Cardiac fibroblast (primary cell): ENCODE measurements at regions not wholly inside any gene's neighbourhood (a gene's known extent, or its start where the extent isn't known, plus 50 kb on each side); places are given as distances from the start of the nearest gene placed in this dataset.
"Not testable (repeated sequence)": the region's sequence is repeated elsewhere in the genome, so short reads cannot be mapped to it uniquely, and the experiment has no call there.

Source experiments
- DNase-seq, 2 donors: peaks; one replicate each; pipeline versions ENCODE4 v3.0.0 to v3.0.0-alpha.2; 2010; ENCODE audit warnings: low read depth in 2 of 2
- H3K4me3 ChIP-seq, 2 donors: replicated peaks in 1 of 2; 1 replicate in 1 of 2; 2 replicates in 1 of 2; pipeline ENCODE4 v1.5.1; 2011; ENCODE audit warnings: low read depth in 2 of 2, low read length in 2 of 2, mild to moderate bottlenecking in 2 of 2, moderate library complexity in 1 of 2
- TF ChIP-seq, protein P1 (sequence below): IDR thresholded peaks from one replicate; pipeline ENCODE4 v1.5.1; 2011; ENCODE audit warnings: low read depth, mild to moderate bottlenecking, low read length, inconsistent platforms

DNA sequence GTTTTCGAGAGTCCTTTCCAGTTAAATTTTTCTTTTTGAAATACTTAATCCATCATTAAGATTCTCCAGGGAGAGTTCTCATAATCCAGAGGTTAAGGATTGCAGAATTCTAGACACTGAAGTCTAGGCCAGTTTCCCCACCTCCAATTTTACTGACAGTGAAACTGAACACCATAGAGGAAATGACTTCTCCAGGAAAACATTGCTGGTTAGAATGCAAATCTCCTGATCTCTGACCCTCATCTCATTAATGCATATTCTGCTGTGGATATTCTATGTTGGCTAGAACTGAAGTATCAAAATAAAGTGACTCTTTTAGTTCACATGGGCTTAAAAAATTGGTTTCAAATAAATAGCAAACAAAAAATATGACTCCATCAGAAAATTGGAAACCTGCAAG, 105.8 kb upstream of the UGP2 start:
- no peak overlapping the region for H3K4me3 ChIP-seq
- TF ChIP-seq, protein P1, sequence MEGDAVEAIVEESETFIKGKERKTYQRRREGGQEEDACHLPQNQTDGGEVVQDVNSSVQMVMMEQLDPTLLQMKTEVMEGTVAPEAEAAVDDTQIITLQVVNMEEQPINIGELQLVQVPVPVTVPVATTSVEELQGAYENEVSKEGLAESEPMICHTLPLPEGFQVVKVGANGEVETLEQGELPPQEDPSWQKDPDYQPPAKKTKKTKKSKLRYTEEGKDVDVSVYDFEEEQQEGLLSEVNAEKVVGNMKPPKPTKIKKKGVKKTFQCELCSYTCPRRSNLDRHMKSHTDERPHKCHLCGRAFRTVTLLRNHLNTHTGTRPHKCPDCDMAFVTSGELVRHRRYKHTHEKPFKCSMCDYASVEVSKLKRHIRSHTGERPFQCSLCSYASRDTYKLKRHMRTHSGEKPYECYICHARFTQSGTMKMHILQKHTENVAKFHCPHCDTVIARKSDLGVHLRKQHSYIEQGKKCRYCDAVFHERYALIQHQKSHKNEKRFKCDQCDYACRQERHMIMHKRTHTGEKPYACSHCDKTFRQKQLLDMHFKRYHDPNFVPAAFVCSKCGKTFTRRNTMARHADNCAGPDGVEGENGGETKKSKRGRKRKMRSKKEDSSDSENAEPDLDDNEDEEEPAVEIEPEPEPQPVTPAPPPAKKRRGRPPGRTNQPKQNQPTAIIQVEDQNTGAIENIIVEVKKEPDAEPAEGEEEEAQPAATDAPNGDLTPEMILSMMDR: no peak
- DNase-seq: peak; percentile 34 to 43

DNA sequence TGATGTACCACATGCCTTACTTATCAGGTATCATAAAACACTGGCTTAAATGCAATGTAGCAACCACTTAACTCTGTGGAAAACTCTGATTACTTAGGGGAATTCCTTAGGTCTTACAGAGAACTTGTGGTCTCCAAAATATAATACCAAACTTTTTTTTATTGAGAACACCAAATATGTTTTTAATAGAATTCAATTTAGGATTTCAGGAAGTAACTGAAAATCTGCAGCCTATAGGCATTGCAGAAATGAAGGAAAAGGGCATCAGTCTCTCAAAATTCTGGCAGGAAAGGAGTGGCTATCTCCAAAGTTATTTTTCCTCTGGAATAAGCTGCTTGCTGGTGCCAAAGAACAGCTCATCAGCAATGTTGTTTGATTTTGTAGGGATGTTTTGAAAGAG, 105.3 kb upstream of the UGP2 start:
- TF ChIP-seq, protein P1: no peak
- H3K4me3 ChIP-seq: no peak overlapping the region
- peak; percentile 44 to 68 for DNase-seq

DNA sequence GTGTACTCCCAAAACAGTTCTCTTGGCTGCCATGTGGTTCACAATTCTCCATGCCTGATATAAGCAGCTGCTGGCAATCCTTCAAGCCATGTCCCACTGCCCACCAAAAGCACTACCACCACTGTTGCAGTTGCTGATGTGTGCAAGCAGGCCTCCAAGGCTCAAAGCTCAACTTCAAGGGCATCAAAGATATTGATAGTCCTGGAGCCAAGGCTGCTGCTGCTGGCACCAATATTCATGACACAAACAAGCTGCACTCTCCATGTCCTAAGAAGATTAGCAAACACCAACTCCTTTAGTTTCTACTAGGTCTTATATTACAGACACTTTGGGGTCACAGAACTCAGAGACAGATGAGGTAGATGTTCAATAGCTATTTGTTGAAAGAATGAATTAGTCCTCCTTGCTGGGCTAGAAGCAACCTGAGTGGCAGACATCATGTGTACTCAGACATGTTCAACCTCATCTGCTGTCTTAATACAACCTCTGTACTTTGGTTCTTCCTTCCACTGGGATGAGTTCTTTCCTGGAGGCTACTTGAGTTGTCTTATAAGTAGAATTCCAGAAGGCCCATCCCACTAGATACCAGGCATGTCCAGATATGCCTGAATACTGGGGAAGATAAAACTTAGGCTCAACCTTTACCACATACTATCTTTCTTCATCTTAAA, 104.5 kb upstream of the UGP2 start:
- H3K4me3 ChIP-seq: no peak overlapping the region
- TF ChIP-seq, protein P1: no peak
- DNase-seq: no peak

DNA sequence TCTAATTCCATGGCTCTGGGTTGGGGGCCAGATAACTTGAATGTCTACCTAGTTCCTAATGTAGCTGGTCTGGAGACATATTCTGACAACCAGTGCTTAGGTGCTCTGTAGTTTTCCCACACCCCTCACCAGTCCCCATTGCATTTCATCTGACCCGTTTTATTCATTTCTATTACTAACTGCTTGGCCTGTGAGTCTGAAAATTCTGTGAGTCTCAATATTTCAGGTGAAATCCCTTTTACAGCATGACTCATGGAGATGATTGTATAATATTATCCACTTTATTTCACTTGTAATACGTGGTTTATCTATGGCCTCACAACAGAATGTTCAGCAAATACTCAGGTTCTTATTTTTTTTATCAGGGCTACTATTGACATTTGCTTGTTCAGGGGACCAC, 103.7 kb upstream of the UGP2 start:
- DNase-seq: peak in 1 of 2 donors; percentile 55
- H3K4me3 ChIP-seq: no peak overlapping the region
- TF ChIP-seq, protein P1: no peak

DNA sequence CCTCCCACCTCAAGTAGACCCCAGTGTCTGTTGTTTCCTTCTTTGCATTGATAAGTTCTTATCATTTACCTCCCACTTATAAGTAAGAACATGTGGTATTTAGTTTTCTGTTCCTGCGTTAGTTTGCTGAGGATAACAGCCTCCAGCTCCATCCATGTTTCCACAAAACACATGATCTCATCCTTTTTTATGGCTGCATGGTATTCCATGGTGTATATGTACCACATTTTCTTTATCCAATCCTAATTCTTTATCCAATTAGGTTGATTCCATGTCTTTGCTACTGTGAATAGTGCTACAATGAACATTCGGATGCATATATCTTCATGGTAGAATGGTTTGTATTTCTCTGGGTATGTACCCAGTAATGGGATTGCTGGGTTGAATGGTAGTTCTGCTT, 102.5 kb upstream of the UGP2 start:
- DNase-seq, H3K4me3 ChIP-seq: not testable (repeated sequence)

DNA sequence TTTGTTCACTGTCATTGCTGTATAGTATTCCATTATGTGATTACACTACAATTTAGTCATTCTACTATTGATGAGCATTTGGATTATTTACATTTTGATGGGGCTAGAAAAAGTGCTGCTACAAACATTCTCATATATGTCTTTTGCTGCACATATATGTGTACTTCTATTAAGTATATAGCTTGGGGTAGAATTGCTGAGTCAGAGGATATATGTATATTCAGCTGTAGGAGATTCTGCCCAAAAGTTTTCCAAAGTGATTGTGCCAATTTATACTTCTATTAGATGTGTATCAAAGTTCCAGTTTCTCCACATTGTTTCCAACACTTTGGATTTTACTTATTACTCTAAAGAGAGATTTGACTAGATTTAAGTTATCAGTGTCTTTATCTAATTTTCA, 101.7 kb upstream of the UGP2 start:
- DNase-seq: no peak
- no peak overlapping the region for H3K4me3 ChIP-seq
- TF ChIP-seq, protein P1: no peak

DNA sequence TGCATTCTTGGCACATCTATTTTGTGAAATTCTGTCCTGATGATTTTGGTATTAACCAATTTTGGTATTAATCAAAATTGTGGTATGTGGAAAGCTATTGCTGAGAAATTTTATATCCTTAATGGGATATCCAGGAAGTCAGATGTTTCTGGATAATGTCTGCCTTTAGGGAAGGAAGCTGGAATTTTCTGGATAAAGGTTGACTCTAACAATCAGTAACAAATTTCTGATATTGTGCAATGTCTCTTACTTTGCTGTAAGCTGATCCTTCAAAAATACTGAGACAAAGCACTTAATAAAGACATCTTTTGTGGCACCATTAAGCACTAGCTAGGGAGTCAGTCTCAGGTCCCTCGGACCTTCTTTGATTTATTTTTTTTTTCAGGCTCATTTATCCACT, 100.8 kb upstream of the UGP2 start:
- TF ChIP-seq, protein P1: no peak
- DNase-seq: peak; percentile 9 to 42
- H3K4me3 ChIP-seq: no peak overlapping the region
